GM12874 (cell line): ENCODE measurements at regions not wholly inside any gene's neighbourhood (a gene's known extent, or its start where the extent isn't known, plus 50 kb on each side); places are given as distances from the start of the nearest gene placed in this dataset.

Source experiments
- TF ChIP-seq, protein P1 (sequence below): IDR thresholded peaks from 2 replicates; pipeline ENCODE4 v1.5.1; 2011; ENCODE audit warnings: low read depth, mild to moderate bottlenecking, control low read depth, low read length, moderate library complexity; ENCODE audit not compliant: insufficient read depth

DNA sequence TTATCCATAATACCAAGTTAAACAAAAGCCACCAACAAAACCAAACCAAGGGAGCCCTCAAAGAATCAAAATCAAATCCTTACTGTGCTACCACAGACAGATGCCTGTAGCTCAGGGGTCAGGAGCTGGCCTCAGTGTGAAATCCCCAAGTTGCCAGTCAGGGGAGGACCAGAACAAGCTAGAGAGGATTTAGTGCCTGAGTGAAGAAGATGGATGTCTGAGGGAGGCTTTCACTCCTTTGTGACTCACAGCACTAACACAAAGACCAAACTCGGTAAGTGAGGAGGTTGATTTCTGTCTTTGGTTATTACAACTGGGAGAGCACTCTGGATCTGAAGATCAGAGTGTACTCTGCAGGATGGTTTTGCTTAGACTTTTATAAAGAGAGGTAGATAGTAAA lies 189.9 kb upstream of the ZNF184 start:
- TF ChIP-seq, protein P1, sequence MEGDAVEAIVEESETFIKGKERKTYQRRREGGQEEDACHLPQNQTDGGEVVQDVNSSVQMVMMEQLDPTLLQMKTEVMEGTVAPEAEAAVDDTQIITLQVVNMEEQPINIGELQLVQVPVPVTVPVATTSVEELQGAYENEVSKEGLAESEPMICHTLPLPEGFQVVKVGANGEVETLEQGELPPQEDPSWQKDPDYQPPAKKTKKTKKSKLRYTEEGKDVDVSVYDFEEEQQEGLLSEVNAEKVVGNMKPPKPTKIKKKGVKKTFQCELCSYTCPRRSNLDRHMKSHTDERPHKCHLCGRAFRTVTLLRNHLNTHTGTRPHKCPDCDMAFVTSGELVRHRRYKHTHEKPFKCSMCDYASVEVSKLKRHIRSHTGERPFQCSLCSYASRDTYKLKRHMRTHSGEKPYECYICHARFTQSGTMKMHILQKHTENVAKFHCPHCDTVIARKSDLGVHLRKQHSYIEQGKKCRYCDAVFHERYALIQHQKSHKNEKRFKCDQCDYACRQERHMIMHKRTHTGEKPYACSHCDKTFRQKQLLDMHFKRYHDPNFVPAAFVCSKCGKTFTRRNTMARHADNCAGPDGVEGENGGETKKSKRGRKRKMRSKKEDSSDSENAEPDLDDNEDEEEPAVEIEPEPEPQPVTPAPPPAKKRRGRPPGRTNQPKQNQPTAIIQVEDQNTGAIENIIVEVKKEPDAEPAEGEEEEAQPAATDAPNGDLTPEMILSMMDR: no peak

DNA sequence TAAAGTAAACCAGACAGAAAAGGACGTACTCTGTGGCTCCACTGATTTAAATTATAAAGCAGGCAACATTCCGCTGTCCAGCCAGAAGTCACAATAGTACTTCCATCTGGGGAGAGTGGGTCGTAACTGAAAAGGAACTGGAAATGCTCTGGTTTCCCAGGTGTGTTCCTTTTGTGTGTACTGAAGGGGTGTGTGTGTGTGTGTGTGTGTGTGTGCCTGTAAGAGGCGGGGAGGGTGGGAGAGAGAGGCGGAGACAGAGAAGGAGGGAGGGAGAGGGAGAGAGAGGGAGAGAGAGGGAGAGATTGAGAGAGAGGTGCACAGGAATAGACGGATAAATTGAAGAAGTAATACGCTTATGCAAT lies 178.4 kb upstream of the ZNF184 start:
- TF ChIP-seq, protein P1: no peak

GRCh38 chr6:27650620-27651370 lies 177.9 kb upstream of the ZNF184 start:
- TF ChIP-seq, protein P1: no peak

DNA sequence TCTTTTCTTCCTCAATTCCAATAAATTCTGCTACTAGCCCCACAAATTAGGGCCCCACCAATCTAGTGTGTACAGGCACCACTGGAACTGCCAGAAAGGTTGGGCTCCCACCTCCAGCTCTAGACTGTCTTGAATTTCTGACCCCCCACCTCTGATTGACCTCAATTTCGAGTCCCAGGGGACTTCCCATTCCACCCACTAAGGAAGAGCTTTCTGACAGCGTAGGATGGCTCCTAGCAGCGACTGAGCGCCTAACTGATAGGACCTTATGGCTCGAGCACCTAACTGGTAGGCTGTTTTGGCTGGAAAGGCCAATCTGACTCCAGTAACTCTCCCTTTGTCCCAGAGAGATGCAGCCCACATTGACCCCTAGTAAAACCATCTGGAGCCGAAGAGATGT lies 171.6 kb upstream of the ZNF184 start:
- TF ChIP-seq, protein P1: no peak

GRCh38 chr6:27642744-27643456 lies 170.0 kb upstream of the ZNF184 start:
- TF ChIP-seq, protein P1: no peak

DNA sequence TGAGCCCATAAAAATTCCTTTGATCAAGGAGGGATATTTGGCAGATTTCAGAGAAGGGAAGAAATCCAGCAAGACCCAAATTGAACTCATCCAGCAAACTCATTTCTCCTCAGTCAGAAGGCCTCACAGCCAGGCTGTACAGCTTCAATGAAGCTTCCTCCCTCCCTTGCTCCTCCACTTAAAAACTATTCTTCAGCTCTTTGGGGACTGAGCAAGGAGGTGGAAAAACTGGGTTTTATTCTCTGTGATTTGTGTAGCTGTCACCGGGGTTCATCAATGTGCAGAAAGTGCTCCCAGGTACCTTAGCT lies 158.7 kb upstream of the ZNF184 start:
- TF ChIP-seq, protein P1: no peak

DNA sequence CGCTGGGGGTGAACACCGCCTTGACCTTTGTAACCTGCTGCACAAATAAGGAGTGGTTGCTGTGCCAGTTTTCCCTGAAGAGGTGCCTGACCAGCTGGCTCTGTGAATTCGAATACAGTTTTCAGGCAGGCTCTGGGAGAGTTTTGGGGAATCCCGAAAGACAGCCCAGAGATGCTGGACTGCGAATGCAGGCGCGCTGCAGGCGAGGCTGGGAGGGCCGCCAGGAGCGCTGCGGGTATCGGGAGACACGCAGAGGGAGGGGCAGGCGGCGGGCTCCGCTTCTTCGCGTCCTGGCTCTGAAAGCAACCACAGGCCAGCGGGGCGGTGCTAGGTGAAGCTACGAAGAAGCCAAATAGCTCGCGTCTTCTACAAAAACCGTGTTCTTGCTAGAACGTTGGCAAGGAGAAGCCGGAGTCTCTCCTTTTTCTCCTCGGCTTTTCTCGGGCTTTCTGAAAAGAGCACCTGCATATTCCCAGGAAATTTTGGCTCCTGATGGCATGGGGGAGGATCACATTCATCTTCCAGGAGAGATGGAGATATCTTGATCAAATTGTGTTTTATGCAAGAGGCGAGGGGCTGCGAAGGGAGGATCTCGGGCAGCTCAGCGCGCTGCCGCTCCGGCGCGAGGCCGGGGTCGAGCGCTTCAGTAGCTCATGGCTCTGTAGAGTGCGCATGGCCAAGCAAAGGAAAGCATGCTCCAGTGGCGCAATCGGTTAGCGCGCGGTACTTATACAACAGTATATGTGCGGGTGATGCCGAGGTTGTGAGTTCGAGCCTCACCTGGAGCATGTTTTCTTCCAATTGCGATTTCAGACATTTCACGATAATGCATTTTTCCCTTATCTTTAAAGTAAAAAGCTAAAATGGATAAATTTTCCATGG lies 158.1 kb upstream of the ZNF184 start:
- TF ChIP-seq, protein P1: no peak
